Activated CD8-positive, alpha-beta memory T cell treated with anti-CD3 and anti-CD28 coated beads for 1 hour (primary cell): ENCODE measurements at regions not wholly inside any gene's neighbourhood (a gene's known extent, or its start where the extent isn't known, plus 50 kb on each side); places are given as distances from the start of the nearest gene placed in this dataset.
"Not testable (repeated sequence)": the region's sequence is repeated elsewhere in the genome, so short reads cannot be mapped to it uniquely, and the experiment has no call there.

Experiments
- DNase-seq, 2 donors: peaks; one replicate each; pipeline ENCODE4 v3.0.0-alpha.2; 2020; ENCODE audit warnings: low read depth in 1 of 2; ENCODE audit errors: extremely low read depth in 1 of 2

DNA sequence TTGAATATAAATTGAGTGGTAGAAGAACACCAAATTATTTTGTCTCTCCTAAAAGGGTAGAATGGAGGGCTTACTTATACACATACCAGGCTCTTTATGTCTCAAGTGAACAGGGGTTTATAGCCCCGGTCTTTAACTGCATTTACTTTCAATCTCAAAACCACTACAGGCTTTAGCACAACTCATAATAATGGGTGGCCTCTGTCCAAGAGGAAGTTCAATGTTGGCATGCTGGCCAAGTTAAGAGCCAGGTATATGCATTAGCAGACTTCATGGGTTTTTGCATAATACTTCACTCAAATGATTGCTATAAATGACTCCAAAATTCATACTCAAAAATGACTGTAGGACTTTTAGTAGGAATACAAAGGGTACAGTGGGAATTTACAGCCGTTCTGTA, 118.5 kb upstream of the OTUD4 start:
- no peak for DNase-seq

DNA sequence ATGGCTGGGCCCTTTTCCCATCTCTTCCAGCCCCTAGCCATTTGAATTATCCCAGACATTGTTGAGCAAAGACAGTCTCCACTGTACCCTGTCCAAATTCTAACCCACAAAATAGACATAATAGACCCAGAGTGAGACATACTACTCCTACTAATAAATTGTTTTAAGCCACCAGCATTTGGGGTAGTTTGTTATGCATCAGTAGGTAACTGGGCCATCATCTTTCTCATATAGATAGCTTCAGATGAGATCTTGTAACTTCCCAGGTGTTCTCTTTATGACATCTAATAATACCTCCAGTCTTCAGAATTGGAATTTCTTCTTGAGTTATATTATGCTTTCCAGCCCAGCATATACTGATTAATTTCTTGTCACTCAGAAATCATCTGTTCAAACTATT, 117.2 kb upstream of the OTUD4 start:
- no peak for DNase-seq

- no peak for DNase-seq
Measured at GRCh38 chr4:145295547-145295946, 115.2 kb upstream of the OTUD4 start.

DNA sequence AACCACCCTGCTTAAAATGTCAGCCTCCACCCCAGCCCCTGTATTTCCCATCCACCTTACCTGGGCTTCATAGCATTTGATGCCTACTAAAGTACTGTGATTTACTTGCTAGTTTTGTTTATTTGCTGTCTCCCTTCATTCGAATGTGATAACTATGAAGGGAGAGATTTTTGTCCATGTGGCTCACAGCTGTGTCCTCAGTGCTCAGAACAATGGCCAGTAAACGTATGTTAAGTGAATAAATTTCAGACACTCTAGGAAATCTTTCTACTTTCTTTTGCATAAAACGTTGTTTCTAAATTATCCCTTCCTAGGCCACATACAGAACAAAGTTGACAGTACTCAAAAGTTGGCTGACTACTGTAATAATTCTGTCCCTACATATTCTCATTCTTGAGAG, 114.7 kb upstream of the OTUD4 start:
- DNase-seq = no peak

DNA sequence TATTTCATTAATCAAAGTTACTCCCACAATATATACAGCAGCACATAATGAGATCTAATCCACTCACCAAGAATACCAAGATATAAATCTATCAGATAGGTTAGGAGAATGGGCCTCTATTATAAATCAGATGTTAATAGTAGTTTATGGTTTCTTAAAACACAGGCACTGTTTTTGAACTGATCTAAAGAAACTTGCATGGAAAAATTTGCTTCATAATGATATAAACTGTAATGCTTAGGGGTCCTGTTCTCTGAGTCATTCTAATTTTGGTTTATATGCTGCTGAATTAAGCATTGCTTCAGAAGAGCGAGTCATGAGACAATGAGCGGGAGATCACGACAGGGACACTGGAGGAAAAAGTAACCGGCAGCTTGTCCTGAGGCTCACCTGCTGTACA, 113.3 kb upstream of the OTUD4 start:
- no peak for DNase-seq

GRCh38 chr4:145290955-145291354, 110.6 kb upstream of the OTUD4 start:
- no peak for DNase-seq

GRCh38 chr4:145289403-145290076, 109.2 kb upstream of the OTUD4 start:
- DNase-seq = no peak

GRCh38 chr4:145287351-145287750, 107.0 kb upstream of the OTUD4 start:
- DNase-seq = no peak

GRCh38 chr4:145285928-145286327, 105.5 kb upstream of the OTUD4 start:
- DNase-seq = no peak

- no peak for DNase-seq
Measured at GRCh38 chr4:145283909-145284308, 103.5 kb upstream of the OTUD4 start.

DNA sequence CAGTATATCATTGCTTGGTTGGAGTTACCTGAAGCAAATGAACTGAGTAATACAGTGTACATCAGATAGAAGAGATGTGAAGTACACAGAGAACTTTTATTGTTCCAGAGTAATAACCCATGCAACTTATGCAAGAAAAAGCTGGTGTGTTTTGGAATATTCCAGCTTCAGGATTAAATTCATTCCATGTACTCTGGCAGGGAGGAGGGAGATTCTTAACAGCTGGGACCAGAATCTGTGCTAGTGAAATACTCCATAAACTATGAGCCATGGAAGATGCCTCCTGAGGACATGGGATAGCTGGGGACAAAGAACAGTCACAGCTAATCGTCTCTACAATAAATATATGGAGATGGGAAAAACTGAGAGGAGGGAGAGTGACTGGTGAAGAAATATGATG, 101.6 kb upstream of the OTUD4 start:
- DNase-seq = no peak

DNA sequence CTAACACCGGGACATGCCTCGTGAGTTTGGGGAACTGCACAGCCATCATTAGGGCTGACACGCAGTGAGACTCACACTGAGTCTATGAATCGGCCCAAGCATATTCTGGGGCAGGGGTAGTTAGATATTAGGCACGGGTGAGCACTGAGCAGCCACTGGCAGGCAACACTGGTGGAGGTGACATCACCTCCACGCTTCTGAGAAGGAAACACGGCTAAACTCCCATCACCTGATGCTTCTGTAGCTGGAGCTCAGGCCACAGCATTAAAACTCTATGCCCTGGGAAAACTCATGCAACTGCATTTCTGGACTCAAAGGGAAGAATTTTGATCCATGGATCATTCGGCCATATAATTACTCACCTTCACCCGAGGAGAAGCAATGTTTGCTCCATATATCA, 100.8 kb upstream of the OTUD4 start:
- DNase-seq = no peak

DNA sequence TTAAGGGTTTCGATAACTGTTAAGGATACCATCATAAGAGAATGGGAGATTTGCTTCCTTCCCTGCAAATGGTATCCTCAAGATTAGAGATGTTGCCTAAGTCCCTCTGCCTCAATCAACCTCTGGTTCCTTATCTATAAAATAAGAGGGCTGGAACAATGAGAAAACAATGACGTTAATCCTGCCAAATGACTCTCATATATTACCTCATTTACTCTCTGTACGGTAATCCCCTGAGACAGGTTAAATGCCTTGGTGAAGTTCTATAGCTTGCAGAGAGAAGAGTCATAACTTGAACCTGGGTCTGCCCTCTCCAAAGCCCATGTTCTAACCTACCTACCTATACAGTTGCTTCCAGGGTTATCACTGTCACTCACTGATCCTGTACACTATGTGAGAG, 100.2 kb upstream of the OTUD4 start:
- no peak for DNase-seq

DNA sequence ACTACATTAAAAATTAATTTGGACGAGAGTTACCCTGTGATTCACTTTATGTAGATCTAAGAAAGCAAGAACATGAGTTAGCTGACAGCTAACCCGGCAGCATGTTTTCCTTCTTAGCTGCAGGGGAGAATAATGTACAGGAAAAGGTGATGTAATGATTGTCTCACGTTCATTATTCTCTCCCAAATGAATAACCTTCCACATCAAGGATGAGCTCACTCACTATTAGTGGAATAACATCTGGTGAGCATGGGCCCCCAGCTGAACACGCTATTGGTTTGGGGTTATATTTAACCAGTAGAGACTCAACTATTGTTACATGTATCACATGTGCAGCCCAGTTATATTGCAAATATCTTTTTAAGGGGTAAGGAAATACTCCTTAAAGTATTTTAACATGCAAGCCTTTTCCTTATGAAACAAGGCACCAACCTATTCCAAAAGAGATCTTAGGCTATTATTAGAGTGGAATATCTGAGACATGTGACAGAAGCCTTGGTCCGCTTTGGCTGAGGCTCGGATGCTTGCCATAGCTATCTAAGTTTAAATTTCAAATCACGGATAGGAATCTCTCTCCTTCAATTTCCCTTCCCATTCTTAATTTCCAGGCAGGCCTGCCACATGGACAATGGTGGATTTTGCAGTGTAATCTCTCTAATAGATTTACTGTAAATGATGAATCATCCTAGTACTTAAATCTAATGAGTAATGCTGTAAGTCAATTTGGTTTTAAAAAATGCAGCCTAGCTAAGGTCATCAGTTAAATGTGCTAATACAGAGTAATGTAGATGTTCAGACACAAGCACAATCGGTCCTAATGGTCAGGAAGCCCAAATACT, 99.0 kb upstream of the OTUD4 start:
- no peak for DNase-seq

DNA sequence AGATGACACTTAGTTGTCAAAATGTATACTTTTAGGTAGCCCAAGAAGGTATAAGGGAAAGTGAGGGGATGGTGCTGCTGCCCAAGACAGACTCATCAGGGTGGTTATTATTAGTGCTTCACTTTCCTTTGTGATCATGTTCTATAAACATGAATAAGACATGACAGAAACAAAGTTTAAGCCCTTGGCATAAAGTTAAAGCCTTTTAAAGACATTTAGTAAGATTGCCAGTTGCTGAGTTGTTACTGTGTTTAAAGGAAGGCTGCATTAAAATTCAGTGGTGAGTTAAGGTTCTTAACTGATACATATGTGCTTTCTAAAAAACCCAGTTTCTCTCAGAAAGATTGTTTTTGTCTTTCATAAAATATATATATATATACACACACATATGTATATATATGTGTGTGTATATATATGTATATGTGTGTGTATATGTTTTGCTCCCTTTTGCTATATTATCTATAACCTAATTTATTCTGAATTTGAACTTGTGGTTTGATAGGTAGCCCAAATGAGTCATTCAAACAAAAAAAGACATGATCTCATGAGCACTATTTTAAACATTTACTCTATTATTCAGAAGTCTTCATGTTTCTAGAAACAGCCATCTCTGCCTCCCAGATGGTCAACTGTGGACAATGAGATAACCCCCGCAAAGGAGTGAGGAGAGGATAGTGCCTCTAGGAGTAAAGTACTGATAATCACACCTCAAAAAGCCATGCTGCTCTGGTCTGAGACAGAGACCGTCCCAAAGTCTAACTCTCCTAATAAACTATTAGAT, 98.1 kb upstream of the OTUD4 start:
- no peak for DNase-seq

GRCh38 chr4:145277011-145277410, 96.6 kb upstream of the OTUD4 start:
- DNase-seq = no peak

DNA sequence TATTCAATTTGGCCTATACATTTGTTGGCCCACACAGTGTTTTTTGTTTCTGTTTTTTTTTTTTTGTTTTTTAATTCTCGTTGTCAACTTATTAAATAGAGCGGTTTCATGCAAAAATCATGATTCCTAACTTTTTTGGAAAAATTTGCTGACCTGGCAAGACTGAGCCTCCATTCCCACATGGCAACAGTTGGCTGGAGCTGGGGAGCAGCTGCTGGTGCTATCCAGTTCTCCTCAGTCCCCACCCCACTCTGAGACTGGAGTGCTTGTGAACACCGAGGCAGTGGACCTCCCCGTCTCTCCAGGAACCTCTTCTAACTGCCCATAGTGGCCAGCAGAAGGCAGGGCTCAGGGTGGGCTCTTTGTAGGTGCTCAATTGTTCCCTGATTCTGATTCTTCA, 95.7 kb upstream of the OTUD4 start:
- DNase-seq = no peak

- DNase-seq = no peak
Measured at GRCh38 chr4:145271194-145271593, 90.8 kb upstream of the OTUD4 start.

DNA sequence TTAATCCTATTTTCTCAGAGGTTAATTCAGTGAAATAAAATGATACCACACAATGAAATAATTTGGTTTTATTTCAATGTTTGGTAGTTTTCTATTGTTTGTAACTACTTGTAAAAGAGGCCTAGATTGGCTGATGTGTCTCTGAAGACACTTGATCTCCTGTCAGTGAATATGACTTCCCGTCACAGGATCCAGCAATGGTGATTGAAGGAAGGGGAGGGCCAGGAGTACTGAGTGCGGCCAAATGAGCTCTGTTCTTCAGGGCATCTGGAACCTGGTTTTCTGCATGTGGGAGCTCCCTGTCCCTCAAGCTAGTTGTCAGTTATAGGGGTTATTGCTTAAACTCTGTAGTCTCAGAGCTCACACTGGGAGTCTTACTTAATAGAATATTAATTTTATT, 86.5 kb upstream of the OTUD4 start:
- no peak for DNase-seq

GRCh38 chr4:145260091-145260490, 79.7 kb upstream of the OTUD4 start:
- DNase-seq = no peak

DNA sequence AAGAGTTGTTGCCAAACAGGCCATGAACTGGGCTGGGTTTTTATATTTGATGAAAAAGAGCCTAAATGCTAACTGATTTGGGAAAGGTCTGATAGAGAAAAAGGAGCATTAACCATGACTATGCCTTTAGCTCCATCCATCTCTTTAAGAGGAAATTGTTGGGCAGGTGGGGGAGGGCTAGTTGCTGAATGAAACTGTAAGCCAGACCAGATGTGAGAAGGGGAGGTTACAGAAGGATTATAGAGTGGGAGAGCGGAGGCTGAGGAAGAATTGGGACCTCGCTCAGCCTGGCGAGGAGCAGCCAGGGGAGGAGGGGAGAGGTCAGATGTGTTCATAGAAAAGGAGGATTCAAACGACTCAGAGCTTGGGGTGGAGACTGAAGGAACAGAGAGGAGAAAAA, 74.9 kb upstream of the OTUD4 start:
- not testable (repeated sequence) for DNase-seq

DNA sequence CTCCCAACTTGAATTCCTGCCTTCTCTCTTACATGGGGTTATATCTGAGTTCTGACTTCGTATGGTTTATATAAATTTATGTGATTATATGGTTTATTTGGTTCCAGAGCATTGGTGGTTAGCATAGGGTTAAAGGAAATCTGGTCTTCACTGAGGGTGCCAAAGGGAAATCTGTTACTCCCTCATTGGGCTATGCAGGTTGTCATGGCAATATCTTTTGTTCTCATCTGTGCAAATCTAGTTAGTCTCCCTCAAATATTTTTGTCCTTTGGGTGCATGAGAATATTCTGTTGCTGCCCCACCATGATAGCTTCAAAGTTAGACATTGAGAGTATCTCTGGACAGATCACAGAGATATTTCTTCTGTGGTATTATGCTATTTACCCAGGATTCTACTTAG, 71.8 kb upstream of the OTUD4 start:
- no peak for DNase-seq
